DOHH2 (cell line): ENCODE measurements at regions not wholly inside any gene's neighbourhood (a gene's known extent, or its start where the extent isn't known, plus 50 kb on each side); places are given as distances from the start of the nearest gene placed in this dataset.

Source experiments
- H3F3A ChIP-seq: fragments of 200-600 bp; sonication (generic), shearing (Covaris generic); 2 replicates; pipeline ENCODE4 v1.6.0; 2016; ENCODE audit warnings: antibody characterized with exemption, mild to moderate bottlenecking; ENCODE audit not compliant: control insufficient read depth, insufficient read depth
- H3K27ac ChIP-seq: fragments of 200-600 bp; sonication (generic); 2 replicates; pipeline ENCODE4 v1.5.1; 2014; ENCODE audit warnings: low read depth, mild to moderate bottlenecking, low read length, moderate library complexity
- H3K27me3 ChIP-seq: fragments of 200-600 bp; sonication (generic); 2 replicates; pipeline ENCODE4 v1.6.1; 2014; ENCODE audit warnings: mild to moderate bottlenecking, low read length, mixed read lengths; ENCODE audit not compliant: control insufficient read depth
- H3K36me3 ChIP-seq: fragments of 200-600 bp; sonication (generic); 2 replicates; pipeline ENCODE4 v1.6.1; 2014; ENCODE audit warnings: mild to moderate bottlenecking, low read length, moderate library complexity, mixed read lengths; ENCODE audit not compliant: control insufficient read depth
- H3K4me1 ChIP-seq: fragments of 200-600 bp; sonication (generic); 2 replicates; pipeline ENCODE4 v1.6.1; 2014; ENCODE audit warnings: mild to moderate bottlenecking, low read length, mixed read lengths; ENCODE audit not compliant: control insufficient read depth
- H3K4me2 ChIP-seq: fragments of 200-600 bp; sonication (generic); 2 replicates; pipeline ENCODE4 v1.6.0; 2014; ENCODE audit warnings: mild to moderate bottlenecking, low read length, moderate library complexity
- H3K4me3 ChIP-seq: fragments of 200-600 bp; sonication (generic); 2 replicates; pipeline ENCODE4 v1.5.1; 2014; ENCODE audit warnings: mild to moderate bottlenecking, low read length, mixed read lengths
- H3K79me2 ChIP-seq: fragments of 200-600 bp; sonication (generic); 2 replicates; pipeline ENCODE4 v1.6.1; 2014; ENCODE audit warnings: mild to moderate bottlenecking, low read length, mixed read lengths; ENCODE audit not compliant: control insufficient read depth
- H3K9me2 ChIP-seq: fragments of 200-600 bp; sonication (generic); replicated peaks from 2 replicates; pipeline ENCODE4 v1.6.1; 2014; ENCODE audit warnings: mild to moderate bottlenecking, low read length, mixed read lengths; ENCODE audit not compliant: control insufficient read depth
- H3K9me3 ChIP-seq: fragments of 200-600 bp; sonication (generic); 2 replicates; pipeline ENCODE4 v1.6.1; 2014; ENCODE audit warnings: antibody characterized with exemption, low read length, mixed read lengths; ENCODE audit not compliant: control insufficient read depth, insufficient read depth
- H4K20me1 ChIP-seq: fragments of 200-600 bp; sonication (generic); 2 replicates; pipeline ENCODE4 v1.6.0; 2014; ENCODE audit warnings: low read depth, mild to moderate bottlenecking, antibody characterized with exemption, low read length, moderate library complexity; ENCODE audit not compliant: control insufficient read depth, insufficient read depth
- EZH2phosphoT487 ChIP-seq: fragments of 200-600 bp; sonication (generic); IDR thresholded peaks from 2 replicates; pipeline ENCODE4 v1.6.1; 2017; ENCODE audit warnings: borderline replicate concordance, mild to moderate bottlenecking, antibody characterized with exemption, low read length, moderate library complexity, mixed read lengths
- TF ChIP-seq, protein P1 (sequence below): fragments of 200-600 bp; sonication (generic); IDR thresholded peaks from one replicate; pipeline ENCODE4 v1.5.1; 2014; ENCODE audit warnings: antibody characterized with exemption, mild to moderate bottlenecking, low read depth, low read length; ENCODE audit not compliant: poor library complexity, severe bottlenecking

DNA sequence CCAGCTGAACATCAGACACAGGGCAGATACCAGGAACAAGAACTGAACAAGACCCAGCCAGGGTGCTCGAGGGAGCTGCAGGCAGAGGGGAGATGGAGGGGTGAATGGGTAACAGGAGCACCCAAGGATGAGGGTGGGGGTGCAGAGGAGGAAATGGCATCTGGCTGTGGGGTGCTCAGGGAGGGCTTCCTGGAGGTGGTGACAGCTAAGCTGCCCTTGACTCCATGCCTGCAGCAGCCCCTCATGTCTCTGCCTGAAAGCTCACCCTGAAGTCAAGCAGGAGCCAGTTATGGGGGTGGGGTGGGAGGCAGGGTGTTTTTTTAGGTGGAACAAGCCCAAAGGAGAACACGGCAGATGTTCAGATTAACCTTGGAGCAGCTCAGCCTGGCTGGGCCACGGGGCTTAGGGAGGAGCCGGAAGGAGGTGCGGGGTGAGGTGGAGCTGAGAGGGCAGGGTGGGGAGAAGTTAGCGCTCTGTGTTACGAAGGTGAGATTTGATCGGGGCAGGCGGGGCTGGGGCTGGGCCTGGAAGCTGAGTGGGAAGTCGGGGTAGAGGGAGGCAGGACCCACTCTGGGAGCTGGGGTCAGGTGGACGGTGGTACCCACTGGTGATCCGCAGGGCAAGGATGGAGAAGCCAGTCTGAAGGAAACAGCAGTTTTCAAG lies 143.0 kb downstream of the ENGASE start:
- Histone ChIP-seq H3K79me2 (no peaks in the 10 kb centered on the region), H3K4me1 (no peaks in the 10 kb centered on the region), H3K9me2 (no peaks in the 10 kb centered on the region), H3K4me2 (no peak overlapping the region), H3K4me3 (no peak overlapping the region), H3K27me3 (no peaks in the 10 kb centered on the region), H3K27ac (no peak overlapping the region), H3K9me3 (no peaks in the 10 kb centered on the region), H3F3A (no peaks in the 10 kb centered on the region), H4K20me1 (no peaks in the 10 kb centered on the region), H3K36me3 (no peaks in the 10 kb centered on the region)
- no peak for TF ChIP-seq EZH2phosphoT487
- TF ChIP-seq, protein P1, sequence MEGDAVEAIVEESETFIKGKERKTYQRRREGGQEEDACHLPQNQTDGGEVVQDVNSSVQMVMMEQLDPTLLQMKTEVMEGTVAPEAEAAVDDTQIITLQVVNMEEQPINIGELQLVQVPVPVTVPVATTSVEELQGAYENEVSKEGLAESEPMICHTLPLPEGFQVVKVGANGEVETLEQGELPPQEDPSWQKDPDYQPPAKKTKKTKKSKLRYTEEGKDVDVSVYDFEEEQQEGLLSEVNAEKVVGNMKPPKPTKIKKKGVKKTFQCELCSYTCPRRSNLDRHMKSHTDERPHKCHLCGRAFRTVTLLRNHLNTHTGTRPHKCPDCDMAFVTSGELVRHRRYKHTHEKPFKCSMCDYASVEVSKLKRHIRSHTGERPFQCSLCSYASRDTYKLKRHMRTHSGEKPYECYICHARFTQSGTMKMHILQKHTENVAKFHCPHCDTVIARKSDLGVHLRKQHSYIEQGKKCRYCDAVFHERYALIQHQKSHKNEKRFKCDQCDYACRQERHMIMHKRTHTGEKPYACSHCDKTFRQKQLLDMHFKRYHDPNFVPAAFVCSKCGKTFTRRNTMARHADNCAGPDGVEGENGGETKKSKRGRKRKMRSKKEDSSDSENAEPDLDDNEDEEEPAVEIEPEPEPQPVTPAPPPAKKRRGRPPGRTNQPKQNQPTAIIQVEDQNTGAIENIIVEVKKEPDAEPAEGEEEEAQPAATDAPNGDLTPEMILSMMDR: no peak

DNA sequence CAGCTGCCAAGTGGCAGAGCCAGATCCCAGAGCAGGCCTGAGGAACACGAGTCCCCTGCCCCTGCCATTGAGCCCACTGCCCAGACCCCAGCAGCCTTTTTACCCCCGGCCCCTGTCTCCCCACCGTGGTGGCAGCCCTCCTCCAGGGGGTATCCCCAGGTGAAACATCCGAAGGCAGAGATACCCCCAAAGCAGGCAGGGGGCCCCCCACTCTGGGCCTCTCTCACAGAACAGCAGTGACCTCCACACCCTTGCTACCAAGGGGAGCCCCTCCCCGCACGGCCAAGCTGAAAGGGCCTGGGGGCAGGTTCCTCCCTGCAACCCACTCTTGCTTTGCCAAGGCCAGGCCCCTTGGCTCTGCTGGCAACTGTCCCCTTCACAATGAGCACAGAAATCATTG lies 142.2 kb downstream of the ENGASE start:
- Histone ChIP-seq H3K4me2 (no peak overlapping the region), H3K27ac (no peak overlapping the region), H4K20me1 (no peaks in the 10 kb centered on the region), H3K9me3 (no peaks in the 10 kb centered on the region), H3K79me2 (no peaks in the 10 kb centered on the region), H3K4me3 (no peak overlapping the region), H3K36me3 (no peaks in the 10 kb centered on the region), H3K27me3 (no peaks in the 10 kb centered on the region), H3F3A (no peaks in the 10 kb centered on the region), H3K9me2 (no peaks in the 10 kb centered on the region), H3K4me1 (no peaks in the 10 kb centered on the region)
- TF ChIP-seq, protein P1: no peak
- TF ChIP-seq EZH2phosphoT487: no peak

GRCh38 chr17:79216391-79216790 lies 141.8 kb downstream of the ENGASE start:
- Histone ChIP-seq H3K9me3 (no peaks in the 10 kb centered on the region), H3K4me1 (no peaks in the 10 kb centered on the region), H3K79me2 (no peaks in the 10 kb centered on the region), H3K27ac (no peak overlapping the region), H3K36me3 (no peaks in the 10 kb centered on the region), H3K27me3 (no peaks in the 10 kb centered on the region), H3K9me2 (no peaks in the 10 kb centered on the region), H3K4me3 (no peak overlapping the region), H3F3A (no peaks in the 10 kb centered on the region), H3K4me2 (no peak overlapping the region), H4K20me1 (no peaks in the 10 kb centered on the region)
- TF ChIP-seq EZH2phosphoT487: no peak
- TF ChIP-seq, protein P1: no peak
